HepG2 (cell line): ENCODE measurements at regions not wholly inside any gene's neighbourhood (a gene's known extent, or its start where the extent isn't known, plus 50 kb on each side); places are given as distances from the start of the nearest gene placed in this dataset.

ENCODE experiments used
- ATAC-seq: fragments of 200-7000 bp; cut with Tn5 transposase; 3 replicates; pipeline ENCODE4 v1.9.1; 2020; ENCODE audit warnings: mild to moderate bottlenecking, moderate library complexity
- BruUV-seq: library from RNA; stranded (reverse); fragments of 400-500 nt; replicated peaks from 2 replicates; lab custom pipeline; 2021; lab: Mats Ljungman, UMichigan
- CTCF ChIA-PET: fragments of 300-600 bp; formaldehyde crosslinking; extraction: SDS; loops from one replicate; lab custom pipeline; 2021; ENCODE audit warnings: low total read pairs, inconsistent platforms, low intra/inter-chr PET ratio; lab: Yijun Ruan, JAX
- POLR2A ChIA-PET: fragments of 350-600 bp; sonication (Branson Sonifier 250); formaldehyde crosslinking; loops from one replicate; lab custom pipeline; 2020; ENCODE audit warnings: antibody characterized with exemption, inconsistent platforms; lab: Yijun Ruan, JAX
- DNase-seq: peaks from one replicate; pipeline ENCODE4 v3.0.0-alpha.2; 2015; ENCODE audit warnings: low spot score
- FAIRE-seq: peaks from 3 replicates; lab custom pipeline; 2011; peaks lifted over from hg19 to GRCh38; lab: Jason Lieb, UNC
- H2AFZ ChIP-seq: one replicate; pipeline ENCODE4 v1.6.1; 2011; ENCODE audit warnings: low read length, inconsistent platforms
- H3K27ac ChIP-seq: fragments of 300-600 bp; 3 replicates; pipeline ENCODE4 v1.8.0; 2011; ENCODE audit warnings: mixed run types, mild to moderate bottlenecking, mixed read lengths, low read length, inconsistent platforms; ENCODE audit not compliant: insufficient read depth; ENCODE audit errors: extremely low read length
- H3K27me3 ChIP-seq, 2 experiments: fragments of 200-600 bp in 1 of 2; 2 replicates in 1 of 2; 3 replicates in 1 of 2; pipeline versions ENCODE4 v1.6.0 to v1.8.0; 2011; ENCODE audit warnings: low read length in 2 of 2, mild to moderate bottlenecking in 2 of 2, moderate library complexity in 2 of 2, inconsistent platforms in 1 of 2; ENCODE audit not compliant: insufficient read depth in 2 of 2, control insufficient read depth in 1 of 2
- H3K36me3 ChIP-seq, 2 experiments: fragments of 200-600 bp in 1 of 2; replicated peaks in 1 of 2; 2 replicates in 1 of 2; 3 replicates in 1 of 2; pipeline versions ENCODE4 v1.5.1 to v1.8.0; 2011; ENCODE audit warnings: low read length in 2 of 2, inconsistent platforms in 1 of 2; ENCODE audit not compliant: insufficient read depth in 2 of 2, control insufficient read depth in 1 of 2
- H3K4me1 ChIP-seq: 2 replicates; pipeline ENCODE4 v1.5.1; 2012; ENCODE audit warnings: low read length, inconsistent platforms; ENCODE audit not compliant: insufficient read depth
- H3K4me2 ChIP-seq: 2 replicates; pipeline ENCODE4 v1.6.0; 2011; ENCODE audit warnings: low read depth, low read length, inconsistent platforms
- H3K4me3 ChIP-seq, 3 experiments: fragments of 200-600 bp in 1 of 3; sonication (generic), shearing (Covaris generic) in 1 of 3; replicated peaks in 1 of 3; 2 replicates each; pipeline ENCODE4 v1.5.1; 2011 to 2016; ENCODE audit warnings: low read length in 3 of 3, inconsistent platforms in 2 of 3, low read depth in 2 of 3, mild to moderate bottlenecking in 2 of 3, control low read depth in 1 of 3, mixed read lengths in 1 of 3; ENCODE audit not compliant: insufficient read depth in 1 of 3
- H3K79me2 ChIP-seq: one replicate; pipeline ENCODE4 v1.6.1; 2011; ENCODE audit warnings: low read length, inconsistent platforms; ENCODE audit not compliant: insufficient read depth
- H3K9ac ChIP-seq: 2 replicates; pipeline ENCODE4 v1.6.0; 2011; ENCODE audit warnings: mild to moderate bottlenecking, low read depth, low read length, inconsistent platforms; ENCODE audit not compliant: insufficient read depth
- H3K9me3 ChIP-seq: 2 replicates; pipeline ENCODE4 v1.5.1; 2012; ENCODE audit warnings: mild to moderate bottlenecking, low read length
- H4K20me1 ChIP-seq: 2 replicates; pipeline ENCODE4 v1.6.0; 2011; ENCODE audit warnings: inconsistent platforms, mild to moderate bottlenecking, low read length, moderate library complexity; ENCODE audit not compliant: insufficient read depth
- ATAD3A ChIP-seq: sonication (generic); formaldehyde crosslinking; IDR thresholded peaks from 2 replicates; pipeline ENCODE4 v1.4.0; 2020; ENCODE audit warnings: missing genetic modification reagents
- DRAP1 ChIP-seq: IDR thresholded peaks from 2 replicates; pipeline ENCODE4 v1.6.1; 2016; ENCODE audit warnings: missing genetic modification reagents, missing compliant biosample characterization
- KLF13 ChIP-seq: sonication (generic); formaldehyde crosslinking; IDR thresholded peaks from 2 replicates; pipeline ENCODE4 v1.4.0; 2020; ENCODE audit warnings: mild to moderate bottlenecking, missing genetic modification reagents
- KMT2A ChIP-seq: sonication (generic); formaldehyde crosslinking; IDR thresholded peaks from 2 replicates; pipeline ENCODE4 v1.4.0; 2020; ENCODE audit warnings: missing genetic modification reagents
- MAFF ChIP-seq: IDR thresholded peaks from 2 replicates; pipeline ENCODE4 v1.6.1; 2011; ENCODE audit warnings: low read depth, low read length, improper control_type of control experiment
- NONO ChIP-seq, 2 experiments: fragments of 450-650 bp in 1 of 2; sonication (generic) in 1 of 2; formaldehyde crosslinking in 1 of 2; IDR thresholded peaks in 1 of 2; conservative IDR thresholded peaks in 1 of 2; 2 replicates each; pipeline versions ENCODE4 v1.6.1 to v1.8.0; 2017 to 2022; ENCODE audit warnings: mild to moderate bottlenecking in 1 of 2, missing genetic modification reagents in 1 of 2, moderate library complexity in 1 of 2
- PAX8 ChIP-seq: sonication (generic); formaldehyde crosslinking; IDR thresholded peaks from 2 replicates; pipeline ENCODE4 v1.8.0; 2022; ENCODE audit warnings: mild to moderate bottlenecking, missing genetic modification reagents, borderline replicate concordance
- PHF5A ChIP-seq: IDR thresholded peaks from one replicate; pipeline ENCODE4 v1.6.1; 2018; ENCODE audit warnings: low read depth, missing genetic modification reagents; ENCODE audit not compliant: unreplicated experiment
- POLR2AphosphoS2 ChIP-seq: IDR thresholded peaks from 2 replicates; pipeline ENCODE4 v1.6.1; 2011; ENCODE audit warnings: low read depth, low read length, improper control_type of control experiment
- SALL2 ChIP-seq: sonication (generic); formaldehyde crosslinking; IDR thresholded peaks from 2 replicates; pipeline ENCODE4 v1.8.1; 2023; ENCODE audit warnings: mild to moderate bottlenecking, missing genetic modification reagents, inconsistent platforms
- ZFP37 ChIP-seq: sonication (generic); formaldehyde crosslinking; IDR thresholded peaks from 2 replicates; pipeline ENCODE4 v1.4.0; 2020; ENCODE audit warnings: missing genetic modification reagents, borderline replicate concordance
- ZKSCAN1 ChIP-seq: fragments of 150-350 bp; IDR thresholded peaks from 2 replicates; pipeline ENCODE4 v1.6.1; 2014; ENCODE audit warnings: low read length
- ZNF280D ChIP-seq: sonication (generic); formaldehyde crosslinking; IDR thresholded peaks from 2 replicates; pipeline ENCODE4 v1.5.1; 2020; ENCODE audit warnings: mild to moderate bottlenecking, missing genetic modification reagents
- ZNF382 ChIP-seq: sonication (generic); formaldehyde crosslinking; IDR thresholded peaks from 2 replicates; pipeline ENCODE4 v1.5.0; 2020; ENCODE audit warnings: missing genetic modification reagents, mild to moderate bottlenecking, borderline replicate concordance
- WGBS: methylation state at CpG from one replicate; pipeline ENCODE4 v1.1.6; 2017; ENCODE audit warnings: low lambda C conversion rate; 5-methylcytosine and 5-hydroxymethylcytosine counted together
- in situ Hi-C: cut with HindIII; loops from 2 replicates; pipeline ENCODE4 v1.10.0; 2017; ENCODE audit warnings: low pct_unique_long_range_greater_than_20kb; ENCODE audit not compliant: extremely low pct_ligation_motif_present
- intact Hi-C: fragments of 100-400 bp; cut with micrococcal nuclease; formaldehyde crosslinking; loops from one replicate; pipeline ENCODE4 v1.10.0; 2022; ENCODE audit not compliant: unreplicated experiment
- TF ChIP-seq, protein P1 (sequence below): sonication (generic); formaldehyde crosslinking; conservative IDR thresholded peaks from 2 replicates; pipeline ENCODE4 v1.4.0; 2020; ENCODE audit warnings: missing genetic modification reagents

DNA sequence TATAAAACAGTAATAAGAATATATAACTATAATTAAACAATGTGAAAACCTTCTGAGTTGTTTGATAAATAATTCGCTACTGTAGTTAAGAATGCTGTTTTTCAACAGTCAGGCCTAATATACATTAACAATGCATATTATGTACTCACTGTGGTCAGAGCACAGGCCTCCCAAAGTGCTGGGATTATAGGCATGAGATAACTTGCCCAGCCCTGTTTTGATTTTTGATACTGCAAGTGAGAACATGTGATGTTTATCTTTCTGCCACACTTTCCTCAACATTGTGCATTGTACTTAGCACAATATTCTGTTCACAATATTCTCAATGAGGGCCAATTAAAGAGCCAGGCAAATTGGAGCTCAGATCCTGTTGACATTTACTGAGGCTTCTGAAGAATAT lies 274.5 kb upstream of the RARB start:
- intact Hi-C loops: no loop called here
- TF ChIP-seq KMT2A (no peak), PHF5A (CRISPR knock-in tag) (no peak), ZKSCAN1 (no peak), NONO (IDR thresholded peaks at IDR 0.05) (no peak), NONO (CRISPR knock-in tag; conservative IDR thresholded peaks at IDR 0.05) (no peak), DRAP1 (CRISPR knock-in tag) (no peak), ZNF382 (CRISPR knock-in tag) (no peak), POLR2AphosphoS2 (no peak), ZFP37 (no peak), SALL2 (no peak), ATAD3A (CRISPR knock-in tag) (no peak), MAFF (no peak), ZNF280D (CRISPR knock-in tag) (no peak), PAX8 (no peak), KLF13 (CRISPR knock-in tag) (no peak)
- TF ChIP-seq, protein P1, sequence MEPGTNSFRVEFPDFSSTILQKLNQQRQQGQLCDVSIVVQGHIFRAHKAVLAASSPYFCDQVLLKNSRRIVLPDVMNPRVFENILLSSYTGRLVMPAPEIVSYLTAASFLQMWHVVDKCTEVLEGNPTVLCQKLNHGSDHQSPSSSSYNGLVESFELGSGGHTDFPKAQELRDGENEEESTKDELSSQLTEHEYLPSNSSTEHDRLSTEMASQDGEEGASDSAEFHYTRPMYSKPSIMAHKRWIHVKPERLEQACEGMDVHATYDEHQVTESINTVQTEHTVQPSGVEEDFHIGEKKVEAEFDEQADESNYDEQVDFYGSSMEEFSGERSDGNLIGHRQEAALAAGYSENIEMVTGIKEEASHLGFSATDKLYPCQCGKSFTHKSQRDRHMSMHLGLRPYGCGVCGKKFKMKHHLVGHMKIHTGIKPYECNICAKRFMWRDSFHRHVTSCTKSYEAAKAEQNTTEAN (CRISPR knock-in tag): no peak

More for the DNA sequence above, 274.5 kb upstream of the RARB start:
- BruUV-seq: no TSS peak
- Histone ChIP-seq H3K4me1 (no peaks in the 10 kb centered on the region), H3K36me3 (no peaks in the 10 kb centered on the region), H3K9me3 (no peaks in the 10 kb centered on the region), H3K27ac (no peak overlapping the region), H3K79me2 (no peaks in the 10 kb centered on the region), H2AFZ (no peak overlapping the region), H3K4me2 (no peak overlapping the region), H3K4me3 (no peak overlapping the region), H3K9ac (no peak overlapping the region), H4K20me1 (no peaks in the 10 kb centered on the region), H3K27me3 (no peaks in the 10 kb centered on the region)
- ChIA-PET POLR2A (no interaction called here), CTCF (no interaction called here)
- DNase-seq (no peak), ATAC-seq (no peak), FAIRE-seq (no peak)
- WGBS: 0% methylated on average over 1 of the region's 1 CpG
- in situ Hi-C loops: no loop called here
